Breast epithelium (tissue), 3 donors: ENCODE measurements at regions not wholly inside any gene's neighbourhood (a gene's known extent, or its start where the extent isn't known, plus 50 kb on each side); places are given as distances from the start of the nearest gene placed in this dataset.

Experiments
- POLR2A ChIP-seq: fragments of 450-650 bp; IDR thresholded peaks from one replicate; pipeline ENCODE4 v1.6.1; 2016; ENCODE audit warnings: antibody characterized with exemption, mild to moderate bottlenecking, moderate library complexity
- POLR2AphosphoS5 ChIP-seq, 3 donors: sonication (generic); formaldehyde crosslinking; IDR thresholded peaks; one replicate each; pipeline ENCODE4 v1.6.1; 2017; ENCODE audit warnings: antibody characterized with exemption in 3 of 3
- TF ChIP-seq, protein P1 (sequence below), 3 donors: fragments of 450-650 bp; IDR thresholded peaks; one replicate each; pipeline ENCODE4 v1.5.1; 2016 to 2017; ENCODE audit warnings: antibody characterized with exemption in 3 of 3, mild to moderate bottlenecking in 3 of 3, moderate library complexity in 3 of 3

DNA sequence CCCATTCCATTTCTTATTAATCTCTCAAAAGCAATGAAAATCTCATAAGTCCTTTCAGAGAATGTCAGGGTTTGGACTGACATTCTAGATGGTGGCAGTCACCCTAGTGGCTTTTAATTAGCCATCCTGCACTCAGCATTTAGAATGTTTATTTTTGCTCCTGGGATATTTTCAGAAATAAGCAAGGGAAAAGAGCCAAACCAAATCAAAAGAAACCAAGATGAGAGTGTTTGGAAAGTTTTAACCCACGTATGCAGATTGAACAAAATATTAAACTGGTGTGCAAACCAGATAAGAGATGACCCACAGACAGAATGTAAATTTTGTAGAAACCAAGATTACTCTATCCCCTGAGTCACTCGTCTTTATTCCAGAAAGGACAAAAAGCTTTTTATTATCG is 275.8 kb downstream of the SQOR start:
- TF ChIP-seq, protein P1, sequence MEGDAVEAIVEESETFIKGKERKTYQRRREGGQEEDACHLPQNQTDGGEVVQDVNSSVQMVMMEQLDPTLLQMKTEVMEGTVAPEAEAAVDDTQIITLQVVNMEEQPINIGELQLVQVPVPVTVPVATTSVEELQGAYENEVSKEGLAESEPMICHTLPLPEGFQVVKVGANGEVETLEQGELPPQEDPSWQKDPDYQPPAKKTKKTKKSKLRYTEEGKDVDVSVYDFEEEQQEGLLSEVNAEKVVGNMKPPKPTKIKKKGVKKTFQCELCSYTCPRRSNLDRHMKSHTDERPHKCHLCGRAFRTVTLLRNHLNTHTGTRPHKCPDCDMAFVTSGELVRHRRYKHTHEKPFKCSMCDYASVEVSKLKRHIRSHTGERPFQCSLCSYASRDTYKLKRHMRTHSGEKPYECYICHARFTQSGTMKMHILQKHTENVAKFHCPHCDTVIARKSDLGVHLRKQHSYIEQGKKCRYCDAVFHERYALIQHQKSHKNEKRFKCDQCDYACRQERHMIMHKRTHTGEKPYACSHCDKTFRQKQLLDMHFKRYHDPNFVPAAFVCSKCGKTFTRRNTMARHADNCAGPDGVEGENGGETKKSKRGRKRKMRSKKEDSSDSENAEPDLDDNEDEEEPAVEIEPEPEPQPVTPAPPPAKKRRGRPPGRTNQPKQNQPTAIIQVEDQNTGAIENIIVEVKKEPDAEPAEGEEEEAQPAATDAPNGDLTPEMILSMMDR (IDR thresholded peaks at IDR 0.05), result no peak
- TF ChIP-seq POLR2A (no peak), POLR2AphosphoS5 (IDR thresholded peaks at IDR 0.05) (no peak)
